Spinal cord (tissue), 9 donors: ENCODE measurements at regions not wholly inside any gene's neighbourhood (a gene's known extent, or its start where the extent isn't known, plus 50 kb on each side); places are given as distances from the start of the nearest gene placed in this dataset.

Experiments used
- DNase-seq, 6 donors: peaks; one replicate each; pipeline versions ENCODE4 v3.0.0 to v3.0.0-alpha.2; 2013 to 2015; ENCODE audit warnings: low spot score in 6 of 6, low read depth in 4 of 6
- H3K27ac ChIP-seq: one replicate; pipeline ENCODE4 v1.5.1; 2013; ENCODE audit warnings: low read depth, low read length, control low read depth
- H3K27me3 ChIP-seq: one replicate; pipeline ENCODE4 v1.6.1; 2013; ENCODE audit warnings: low read length; ENCODE audit not compliant: control insufficient read depth, insufficient read depth
- H3K36me3 ChIP-seq: one replicate; pipeline ENCODE4 v1.6.1; 2013; ENCODE audit warnings: low read length; ENCODE audit not compliant: control insufficient read depth, insufficient read depth
- H3K4me1 ChIP-seq: one replicate; pipeline ENCODE4 v1.6.1; 2013; ENCODE audit warnings: low read length; ENCODE audit not compliant: control insufficient read depth, insufficient read depth
- H3K4me3 ChIP-seq: one replicate; pipeline ENCODE4 v1.5.1; 2013; ENCODE audit warnings: low read depth, low read length, control low read depth
- H3K9me3 ChIP-seq: one replicate; pipeline ENCODE4 v1.6.1; 2013; ENCODE audit warnings: low read length; ENCODE audit not compliant: control insufficient read depth, insufficient read depth
- WGBS: methylation state at CpG from one replicate; pipeline ENCODE4 v1.1.5; 2013; ENCODE audit warnings: missing lambda C conversion rate; ENCODE audit not compliant: insufficient coverage; 5-methylcytosine and 5-hydroxymethylcytosine counted together
- donor health status: healthy.

DNA sequence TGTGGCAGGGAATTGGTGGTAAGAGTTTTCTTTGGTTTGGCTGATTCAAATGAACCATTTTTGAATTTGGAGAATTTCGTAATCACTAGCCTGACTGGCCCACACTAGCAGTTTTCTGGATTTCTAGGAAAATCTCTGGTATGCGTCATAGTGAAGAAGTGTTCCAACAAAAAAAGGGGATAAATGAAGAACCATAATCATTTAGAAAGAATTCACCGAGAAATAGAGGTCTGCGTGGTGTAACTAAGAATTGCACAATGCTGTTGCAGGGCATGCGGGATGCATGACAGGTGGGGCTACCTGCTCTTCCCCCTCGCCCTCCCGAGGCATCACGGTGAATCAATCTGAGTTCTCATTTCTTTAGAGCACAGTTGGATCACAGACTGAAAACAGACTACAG is 232.3 kb upstream of the PAPPA start:
- 99% methylated on average over 5 of the region's 8 CpGs for WGBS
- H3K4me3 ChIP-seq: no peak overlapping the region
- DNase-seq: no peak
- no peaks in the 10 kb centered on the region for H3K36me3 ChIP-seq
- H3K27me3 ChIP-seq: no peaks in the 10 kb centered on the region
- H3K27ac ChIP-seq: no peak overlapping the region
- H3K4me1 ChIP-seq: no peaks in the 10 kb centered on the region
- no peaks in the 10 kb centered on the region for H3K9me3 ChIP-seq

DNA sequence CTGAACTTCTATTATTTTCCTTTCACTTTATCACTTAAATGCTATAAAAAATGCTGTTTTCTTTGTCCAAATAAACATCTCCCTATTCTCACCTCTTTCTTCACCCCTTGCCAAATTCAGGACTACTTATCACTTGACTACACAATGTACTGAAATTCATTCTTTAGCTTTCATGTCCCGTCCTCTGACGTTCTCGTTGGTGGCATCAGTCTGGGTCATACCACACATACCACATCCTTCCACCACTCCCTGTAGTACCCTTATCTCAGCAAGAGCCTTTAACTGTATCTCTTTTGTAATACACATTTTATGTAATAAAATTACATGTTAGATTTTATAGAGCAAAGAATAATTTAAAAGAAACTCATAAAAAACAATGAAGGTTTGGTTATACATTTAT is 231.1 kb upstream of the PAPPA start:
- no peaks in the 10 kb centered on the region for H3K27me3 ChIP-seq
- H3K36me3 ChIP-seq: no peaks in the 10 kb centered on the region
- no peak for DNase-seq
- H3K9me3 ChIP-seq: no peaks in the 10 kb centered on the region
- 88% methylated on average over 1 of the region's 3 CpGs for WGBS
- H3K4me1 ChIP-seq: no peaks in the 10 kb centered on the region
- no peak overlapping the region for H3K27ac ChIP-seq
- no peak overlapping the region for H3K4me3 ChIP-seq

DNA sequence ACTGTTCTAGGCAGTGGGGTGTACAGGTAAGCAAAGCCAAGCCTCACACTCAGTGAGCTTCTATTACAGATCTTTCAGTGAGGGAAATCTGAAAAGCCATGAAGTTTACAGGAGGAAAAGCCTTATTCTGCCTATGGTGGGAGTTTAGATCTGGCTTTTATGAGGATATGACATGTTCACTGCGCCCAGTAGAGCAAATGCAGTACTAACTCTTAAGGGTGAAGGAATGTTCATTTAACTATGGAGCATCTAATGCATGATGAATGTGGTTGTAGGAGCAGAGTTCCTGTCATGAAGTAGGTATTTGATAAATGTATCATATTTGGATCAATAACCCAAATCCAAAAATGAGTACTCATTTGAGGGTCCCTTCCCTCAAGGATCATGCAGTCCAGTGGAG is 230.2 kb upstream of the PAPPA start:
- no peaks in the 10 kb centered on the region for H3K36me3 ChIP-seq
- H3K4me3 ChIP-seq: no peak overlapping the region
- H3K27me3 ChIP-seq: no peaks in the 10 kb centered on the region
- DNase-seq: no peak
- no peak overlapping the region for H3K27ac ChIP-seq
- 100% methylated on average over 1 of the region's 1 CpG for WGBS
- no peaks in the 10 kb centered on the region for H3K9me3 ChIP-seq
- no peaks in the 10 kb centered on the region for H3K4me1 ChIP-seq

DNA sequence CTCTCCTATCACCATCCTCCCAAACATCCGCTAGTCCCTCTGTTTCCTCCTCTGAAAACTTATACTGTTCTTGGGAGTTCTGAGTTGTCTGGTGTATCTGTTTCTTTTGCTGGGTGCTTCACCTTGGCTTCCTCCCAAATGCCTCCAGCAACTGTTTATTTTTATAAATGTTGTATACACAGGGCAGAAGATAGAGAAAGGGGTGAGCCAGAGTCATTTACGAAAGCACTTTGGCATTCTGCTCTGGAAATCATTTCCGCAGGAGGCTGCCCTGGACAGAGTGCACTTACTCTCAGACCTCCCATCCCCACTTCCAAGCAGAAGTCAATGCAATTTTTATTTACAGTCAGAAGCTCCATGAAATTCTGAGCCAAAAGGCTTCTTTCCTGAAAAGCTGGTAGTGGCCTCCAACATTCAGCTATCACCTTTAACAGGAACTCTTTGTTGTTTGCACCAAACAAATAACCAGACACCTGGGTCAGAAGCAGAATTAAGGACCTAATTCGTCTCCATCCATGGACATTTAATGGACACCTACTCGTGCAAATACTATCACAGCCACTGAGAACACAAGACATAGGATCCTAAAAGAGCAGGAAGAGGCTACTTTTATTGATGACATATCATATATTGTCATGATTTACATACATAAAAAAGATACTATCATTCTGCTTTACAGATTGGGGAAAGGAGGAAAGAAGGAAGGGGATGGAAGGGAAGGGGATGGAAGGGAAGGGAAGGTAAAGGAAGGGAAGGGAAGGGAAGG is 229.5 kb upstream of the PAPPA start:
- Histone ChIP-seq H3K27ac (no peak overlapping the region), H3K4me1 (no peaks in the 10 kb centered on the region), H3K36me3 (no peaks in the 10 kb centered on the region), H3K9me3 (no peaks in the 10 kb centered on the region), H3K4me3 (no peak overlapping the region), H3K27me3 (no peaks in the 10 kb centered on the region)
- peak in 1 of 6 donors; percentile 12 for DNase-seq
- WGBS: 100% methylated on average over 2 of the region's 5 CpGs

DNA sequence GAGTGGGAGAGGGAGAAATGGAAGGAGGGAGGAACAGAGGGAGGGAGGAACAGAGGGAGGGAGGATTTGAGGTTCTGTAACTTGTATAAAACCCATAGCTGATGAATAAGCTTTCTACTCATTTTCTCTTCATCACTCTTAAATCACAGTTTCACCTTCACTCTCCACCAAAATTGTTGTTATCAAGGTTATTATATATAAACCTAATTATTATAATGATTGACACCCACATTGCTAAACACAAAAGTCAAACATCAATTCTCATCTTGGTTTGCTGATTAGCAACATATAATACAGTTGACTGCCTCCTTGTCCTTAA is 229.0 kb upstream of the PAPPA start:
- no peak overlapping the region for H3K4me3 ChIP-seq
- no peak overlapping the region for H3K27ac ChIP-seq
- no peaks in the 10 kb centered on the region for H3K27me3 ChIP-seq
- DNase-seq: no peak
- no peaks in the 10 kb centered on the region for H3K4me1 ChIP-seq
- no peaks in the 10 kb centered on the region for H3K9me3 ChIP-seq
- H3K36me3 ChIP-seq: no peaks in the 10 kb centered on the region

DNA sequence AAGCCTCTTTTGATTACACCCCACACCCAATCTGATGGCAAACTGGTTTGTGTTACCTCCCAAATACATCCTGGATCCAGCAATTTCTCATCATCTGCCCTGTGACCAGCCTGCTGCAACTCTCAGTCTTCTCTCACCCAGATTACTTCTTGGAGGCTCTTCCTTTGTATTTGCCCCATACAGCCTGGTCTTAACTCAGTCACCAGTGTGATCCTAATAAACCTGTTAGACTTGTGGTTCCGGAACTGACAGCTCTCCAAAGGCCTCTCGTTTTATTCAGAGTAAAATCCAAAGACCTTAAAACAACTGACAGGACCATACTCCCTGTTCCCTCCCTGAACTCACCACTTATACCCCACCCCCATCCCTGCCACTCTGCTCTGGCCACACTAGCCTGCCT is 228.2 kb upstream of the PAPPA start:
- 80% methylated on average over 2 of the region's 2 CpGs for WGBS
- Histone ChIP-seq H3K9me3 (no peaks in the 10 kb centered on the region), H3K27ac (no peak overlapping the region), H3K4me3 (no peak overlapping the region), H3K4me1 (no peaks in the 10 kb centered on the region), H3K27me3 (no peaks in the 10 kb centered on the region), H3K36me3 (no peaks in the 10 kb centered on the region)
- DNase-seq: no peak

DNA sequence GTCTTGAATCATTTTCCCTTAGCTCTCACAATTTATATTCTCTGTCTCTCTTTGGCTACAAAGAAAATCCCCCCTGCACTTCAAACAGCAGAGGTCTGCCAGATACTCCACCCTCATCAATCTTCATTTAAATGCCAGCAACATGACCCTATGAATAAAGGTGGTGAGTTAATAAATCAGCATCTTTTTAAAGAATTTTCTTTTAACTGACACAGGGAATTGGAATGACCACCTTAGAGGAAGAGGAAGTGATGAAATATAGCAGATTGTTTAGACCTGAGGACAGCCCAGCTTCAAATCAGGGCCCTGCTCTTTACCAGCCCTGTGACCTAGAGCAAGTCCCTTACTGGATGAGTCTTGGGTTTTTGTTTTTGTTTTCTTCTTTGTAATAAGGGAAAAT is 223.1 kb upstream of the PAPPA start:
- DNase-seq: no peak
- Histone ChIP-seq H3K27me3 (no peaks in the 10 kb centered on the region), H3K27ac (no peak overlapping the region), H3K9me3 (no peaks in the 10 kb centered on the region), H3K4me3 (no peak overlapping the region), H3K36me3 (no peaks in the 10 kb centered on the region), H3K4me1 (no peaks in the 10 kb centered on the region)

DNA sequence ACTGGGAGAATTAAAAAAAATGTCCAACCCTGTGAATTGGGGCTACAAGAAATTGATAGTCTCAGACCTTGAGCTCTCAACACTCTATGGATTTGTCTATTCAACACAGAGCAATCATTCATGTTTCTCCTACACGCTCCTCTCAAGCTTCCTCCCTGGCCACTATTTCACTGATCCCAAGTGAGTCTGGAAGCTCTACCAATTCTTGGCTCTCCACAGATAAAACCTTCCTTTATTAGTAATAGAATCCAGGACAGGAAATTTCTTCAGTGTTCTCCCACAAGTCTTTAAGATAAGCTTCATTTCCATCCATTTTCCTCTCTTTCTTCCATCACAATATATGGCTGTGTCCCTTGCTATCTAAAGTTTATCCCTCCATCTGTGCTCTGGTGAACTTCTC is 215.1 kb upstream of the PAPPA start:
- WGBS: 88% methylated on average over 1 of the region's 1 CpG
- Histone ChIP-seq H3K36me3 (no peaks in the 10 kb centered on the region), H3K4me3 (no peak overlapping the region), H3K27me3 (no peaks in the 10 kb centered on the region), H3K4me1 (no peaks in the 10 kb centered on the region), H3K9me3 (no peaks in the 10 kb centered on the region), H3K27ac (no peak overlapping the region)
- no peak for DNase-seq

DNA sequence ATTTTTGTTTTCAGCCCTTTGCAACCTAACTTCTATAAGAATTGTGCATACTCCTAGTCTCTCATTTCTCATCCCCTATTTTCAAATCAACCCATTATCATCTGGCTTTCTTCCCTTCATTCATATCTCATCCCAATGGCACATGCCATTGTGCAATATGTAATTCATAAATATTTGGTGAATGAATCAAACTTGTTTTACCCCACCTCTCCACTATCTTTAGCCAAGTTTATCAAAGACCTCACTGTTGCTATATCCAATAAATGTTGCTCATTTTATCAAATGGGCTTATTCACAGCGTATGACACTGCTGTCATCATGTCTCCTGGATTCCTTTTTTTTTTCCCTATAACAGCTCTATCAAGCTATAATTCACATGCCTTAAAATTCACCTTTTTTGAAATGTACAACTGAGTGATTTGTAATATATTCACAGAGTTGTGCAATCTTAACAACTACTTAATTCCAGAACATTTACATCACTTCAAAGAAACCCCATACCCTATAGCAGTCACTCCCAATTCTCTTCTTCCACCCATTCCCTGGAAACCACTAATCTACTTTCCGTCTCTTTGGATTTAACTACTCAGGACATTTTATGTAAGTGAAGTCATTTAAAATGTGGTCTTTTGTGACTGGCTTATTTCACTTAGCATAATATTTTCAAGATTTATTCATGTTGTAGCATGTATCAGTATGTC is 214.4 kb upstream of the PAPPA start:
- Histone ChIP-seq H3K36me3 (no peaks in the 10 kb centered on the region), H3K4me1 (no peaks in the 10 kb centered on the region), H3K9me3 (no peaks in the 10 kb centered on the region), H3K27me3 (no peaks in the 10 kb centered on the region), H3K27ac (no peak overlapping the region), H3K4me3 (no peak overlapping the region)
- no peak for DNase-seq
- no CpG with 5 or more reads among the region's 2 CpGs for WGBS

DNA sequence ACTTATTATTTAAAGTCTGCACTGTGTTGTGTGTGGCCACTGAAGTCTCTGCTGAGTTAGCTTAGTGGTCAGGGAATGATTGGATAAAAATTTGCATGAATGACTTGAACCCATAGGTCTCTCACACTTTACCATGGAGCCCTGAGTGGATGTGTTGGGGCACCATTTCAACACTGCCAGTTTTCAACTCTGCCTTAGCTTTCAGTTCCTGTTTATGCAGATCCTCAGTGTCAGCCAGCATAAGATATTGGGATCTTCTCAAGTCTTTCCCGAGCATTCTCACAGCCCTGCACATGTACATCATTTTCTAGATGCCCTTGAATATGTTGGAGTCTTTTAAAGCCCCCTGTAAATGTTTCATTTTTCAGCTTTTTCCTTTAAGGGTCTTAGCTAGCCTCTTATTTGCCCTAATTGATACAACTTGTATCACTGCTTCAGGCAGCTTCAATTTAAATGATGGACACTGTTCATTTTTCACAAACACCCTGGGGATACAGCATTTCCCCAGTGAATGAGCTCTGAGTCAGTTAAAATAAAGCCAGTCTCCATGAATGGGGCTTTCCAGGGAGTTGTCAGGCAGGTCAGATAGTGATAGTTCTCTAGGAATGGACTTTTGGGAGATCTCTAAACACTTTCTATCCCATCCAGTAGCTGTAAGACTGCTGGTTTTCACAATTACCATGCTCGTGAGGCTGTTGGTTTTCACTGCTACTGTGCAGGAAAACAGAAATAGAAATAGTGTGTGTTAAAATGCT is 211.9 kb upstream of the PAPPA start:
- Histone ChIP-seq H3K27me3 (no peaks in the 10 kb centered on the region), H3K9me3 (no peaks in the 10 kb centered on the region)
- WGBS: no CpG with 5 or more reads among the region's 2 CpGs

More for the DNA sequence above, 211.9 kb upstream of the PAPPA start:
- H3K27ac ChIP-seq: no peak overlapping the region
- H3K36me3 ChIP-seq: no peaks in the 10 kb centered on the region
- H3K4me3 ChIP-seq: no peak overlapping the region
- no peaks in the 10 kb centered on the region for H3K4me1 ChIP-seq
- no peak for DNase-seq
